NOMO-1 treated with dmso at 0.1 percent for 144 hours (cell line): ENCODE measurements at regions not wholly inside any gene's neighbourhood (a gene's known extent, or its start where the extent isn't known, plus 50 kb on each side); places are given as distances from the start of the nearest gene placed in this dataset.

ENCODE experiments used
- DNase-seq: peaks from one replicate; lab custom pipeline; 2025; ENCODE audit not compliant: unreplicated experiment; lab: John Stamatoyannopoulos, UW

GRCh38 chr6:19771753-19772336, 65.3 kb upstream of the ID4 start:
- DNase-seq = no peak

GRCh38 chr6:19772891-19773290, 64.3 kb upstream of the ID4 start:
- DNase-seq = no peak

- no peak for DNase-seq
Observed at GRCh38 chr6:19781269-19781668, 55.9 kb upstream of the ID4 start.

GRCh38 chr6:19782588-19782987, 54.6 kb upstream of the ID4 start:
- DNase-seq = no peak
